ENCODE measurements at regions not wholly inside any gene's neighbourhood (a gene's known extent, or its start where the extent isn't known, plus 50 kb on each side); places are given as distances from the start of the nearest gene placed in this dataset.
A peak's percentile ranks its signal among the peaks of the same experiment; 100 is the strongest.

- H3K79me2 ChIP-seq (ENCODE audit: control insufficient read depth, insufficient read depth, low read length, poor library complexity) = no peaks in the 10 kb centered on the region
- no peak overlapping the region for H3K18ac ChIP-seq (ENCODE audit: low read length)
- H3K4me2 ChIP-seq (ENCODE audit: low read length) = no peak overlapping the region
- no peak overlapping the region for H3K23ac ChIP-seq (ENCODE audit: low read length)
- H3K4me1 ChIP-seq (ENCODE audit: control insufficient read depth in 1 of 2, insufficient read depth in 2 of 2, low read length in 2 of 2) = no peaks in the 10 kb centered on the region
- DNase-seq = peak; percentile 75 to 90
- H3K9me3 ChIP-seq (ENCODE audit: insufficient read depth, low read depth, low read length) = no peaks in the 10 kb centered on the region
- WGBS (ENCODE audit: extremely low coverage, insufficient coverage, insufficient read length) = no CpG with 5 or more reads among the region's 1 CpG
- H3K4ac ChIP-seq (ENCODE audit: low read depth, low read length) = no peak overlapping the region
- no peak overlapping the region for H2BK120ac ChIP-seq (ENCODE audit: insufficient read depth, low read length, poor library complexity)
- H4K8ac ChIP-seq (ENCODE audit: low read depth, low read length) = no peak overlapping the region
- H3K4me3 ChIP-seq (ENCODE audit: low read depth, low read length) = no peak overlapping the region
- H2AK5ac ChIP-seq (ENCODE audit: low read length) = no peak overlapping the region
- H4K91ac ChIP-seq (ENCODE audit: low read depth, low read length) = no peak overlapping the region
- H4K12ac ChIP-seq (ENCODE audit: low read depth, low read length) = no peak overlapping the region
- H2BK5ac ChIP-seq (ENCODE audit: low read depth, low read length, poor library complexity) = no peak overlapping the region
- H3K36me3 ChIP-seq (ENCODE audit: control insufficient read depth in 1 of 2, insufficient read depth in 2 of 2, low read length in 2 of 2) = no peaks in the 10 kb centered on the region
- no peak overlapping the region for H3K27ac ChIP-seq (ENCODE audit: low read depth, low read length)
- no peaks in the 10 kb centered on the region for H3K79me1 ChIP-seq (ENCODE audit: low read length)
- H2AFZ ChIP-seq (ENCODE audit: insufficient read depth, low read length, poor library complexity) = no peak overlapping the region
- H3K14ac ChIP-seq (ENCODE audit: low read length) = no peak overlapping the region
- no peak overlapping the region for H3K9ac ChIP-seq (ENCODE audit: low read length)
- no peaks in the 10 kb centered on the region for H3K27me3 ChIP-seq (ENCODE audit: insufficient read depth, low read length)
- no peak overlapping the region for H2BK12ac ChIP-seq (ENCODE audit: low read length)
Observed at GRCh38 chr13:54637366-54637765, 1608.8 kb downstream of the OLFM4 start.

GRCh38 chr13:54640719-54641118, 1612.1 kb downstream of the OLFM4 start:
- Histone ChIP-seq H3K23ac (ENCODE audit: low read length) (no peak overlapping the region), H2BK12ac (ENCODE audit: low read length) (no peak overlapping the region), H2BK120ac (ENCODE audit: insufficient read depth, low read length, poor library complexity) (no peak overlapping the region), H2BK5ac (ENCODE audit: low read depth, low read length, poor library complexity) (no peak overlapping the region), H4K12ac (ENCODE audit: low read depth, low read length) (no peak overlapping the region), H3K4ac (ENCODE audit: low read depth, low read length) (no peak overlapping the region), H3K18ac (ENCODE audit: low read length) (no peak overlapping the region), H3K4me1 (ENCODE audit: control insufficient read depth in 1 of 2, insufficient read depth in 2 of 2, low read length in 2 of 2) (no peaks in the 10 kb centered on the region), H2AFZ (ENCODE audit: insufficient read depth, low read length, poor library complexity) (no peak overlapping the region), H3K9me3 (ENCODE audit: insufficient read depth, low read depth, low read length) (no peaks in the 10 kb centered on the region), H4K91ac (ENCODE audit: low read depth, low read length) (no peak overlapping the region), H2AK5ac (ENCODE audit: low read length) (no peak overlapping the region), H3K9ac (ENCODE audit: low read length) (no peak overlapping the region), H3K14ac (ENCODE audit: low read length) (no peak overlapping the region), H3K27ac (ENCODE audit: low read depth, low read length) (no peak overlapping the region), H3K79me2 (ENCODE audit: control insufficient read depth, insufficient read depth, low read length, poor library complexity) (no peaks in the 10 kb centered on the region), H3K36me3 (ENCODE audit: control insufficient read depth in 1 of 2, insufficient read depth in 2 of 2, low read length in 2 of 2) (no peaks in the 10 kb centered on the region), H3K4me2 (ENCODE audit: low read length) (no peak overlapping the region), H4K8ac (ENCODE audit: low read depth, low read length) (no peak overlapping the region), H3K79me1 (ENCODE audit: low read length) (no peaks in the 10 kb centered on the region), H3K27me3 (ENCODE audit: insufficient read depth, low read length) (no peaks in the 10 kb centered on the region), H3K4me3 (ENCODE audit: low read depth, low read length) (no peak overlapping the region)
- no peak for DNase-seq

- Histone ChIP-seq H2BK12ac (ENCODE audit: low read length) (no peak overlapping the region), H3K9me3 (ENCODE audit: insufficient read depth, low read depth, low read length) (no peaks in the 10 kb centered on the region), H3K18ac (ENCODE audit: low read length) (no peak overlapping the region), H4K91ac (ENCODE audit: low read depth, low read length) (no peak overlapping the region), H3K14ac (ENCODE audit: low read length) (no peak overlapping the region), H2AK5ac (ENCODE audit: low read length) (no peak overlapping the region), H3K4me3 (ENCODE audit: low read depth, low read length) (no peak overlapping the region), H2BK120ac (ENCODE audit: insufficient read depth, low read length, poor library complexity) (no peak overlapping the region), H3K4me1 (ENCODE audit: control insufficient read depth in 1 of 2, insufficient read depth in 2 of 2, low read length in 2 of 2) (no peaks in the 10 kb centered on the region), H3K27me3 (ENCODE audit: insufficient read depth, low read length) (no peaks in the 10 kb centered on the region), H3K23ac (ENCODE audit: low read length) (no peak overlapping the region), H2AFZ (ENCODE audit: insufficient read depth, low read length, poor library complexity) (no peak overlapping the region), H3K79me1 (ENCODE audit: low read length) (no peaks in the 10 kb centered on the region), H3K4ac (ENCODE audit: low read depth, low read length) (no peak overlapping the region), H3K79me2 (ENCODE audit: control insufficient read depth, insufficient read depth, low read length, poor library complexity) (no peaks in the 10 kb centered on the region), H2BK5ac (ENCODE audit: low read depth, low read length, poor library complexity) (no peak overlapping the region), H3K4me2 (ENCODE audit: low read length) (no peak overlapping the region), H4K8ac (ENCODE audit: low read depth, low read length) (no peak overlapping the region), H3K27ac (ENCODE audit: low read depth, low read length) (no peak overlapping the region), H3K36me3 (ENCODE audit: control insufficient read depth in 1 of 2, insufficient read depth in 2 of 2, low read length in 2 of 2) (no peaks in the 10 kb centered on the region), H4K12ac (ENCODE audit: low read depth, low read length) (no peak overlapping the region), H3K9ac (ENCODE audit: low read length) (no peak overlapping the region)
- DNase-seq = no peak
Observed at GRCh38 chr13:54643863-54644262, 1615.2 kb downstream of the OLFM4 start.

GRCh38 chr13:54647275-54647674, 1618.7 kb downstream of the OLFM4 start:
- H2BK120ac ChIP-seq (ENCODE audit: insufficient read depth, low read length, poor library complexity) = no peak overlapping the region
- no peak overlapping the region for H2AK5ac ChIP-seq (ENCODE audit: low read length)
- H3K36me3 ChIP-seq (ENCODE audit: control insufficient read depth in 1 of 2, insufficient read depth in 2 of 2, low read length in 2 of 2) = no peaks in the 10 kb centered on the region
- no peak overlapping the region for H3K18ac ChIP-seq (ENCODE audit: low read length)
- peaks cover 0 to 2% of the 10 kb centered on the region in 2 experiments for H3K4me1 ChIP-seq (ENCODE audit: control insufficient read depth in 1 of 2, insufficient read depth in 2 of 2, low read length in 2 of 2)
- no peak overlapping the region for H4K12ac ChIP-seq (ENCODE audit: low read depth, low read length)
- no peak overlapping the region for H3K14ac ChIP-seq (ENCODE audit: low read length)
- H3K27ac ChIP-seq (ENCODE audit: low read depth, low read length) = no peak overlapping the region
- H3K79me2 ChIP-seq (ENCODE audit: control insufficient read depth, insufficient read depth, low read length, poor library complexity) = no peaks in the 10 kb centered on the region
- no peak overlapping the region for H4K91ac ChIP-seq (ENCODE audit: low read depth, low read length)
- no peak overlapping the region for H3K4me2 ChIP-seq (ENCODE audit: low read length)
- no peak overlapping the region for H3K23ac ChIP-seq (ENCODE audit: low read length)
- H3K9ac ChIP-seq (ENCODE audit: low read length) = no peak overlapping the region
- H2BK5ac ChIP-seq (ENCODE audit: low read depth, low read length, poor library complexity) = no peak overlapping the region
- H3K4me3 ChIP-seq (ENCODE audit: low read depth, low read length) = no peak overlapping the region
- no peaks in the 10 kb centered on the region for H3K79me1 ChIP-seq (ENCODE audit: low read length)
- no peak for DNase-seq
- H2BK12ac ChIP-seq (ENCODE audit: low read length) = no peak overlapping the region
- no peaks in the 10 kb centered on the region for H3K27me3 ChIP-seq (ENCODE audit: insufficient read depth, low read length)
- H3K4ac ChIP-seq (ENCODE audit: low read depth, low read length) = no peak overlapping the region
- H2AFZ ChIP-seq (ENCODE audit: insufficient read depth, low read length, poor library complexity) = no peak overlapping the region
- no peaks in the 10 kb centered on the region for H3K9me3 ChIP-seq (ENCODE audit: insufficient read depth, low read depth, low read length)
- no peak overlapping the region for H4K8ac ChIP-seq (ENCODE audit: low read depth, low read length)

- no peak overlapping the region for H2AK5ac ChIP-seq (ENCODE audit: low read length)
- H2BK5ac ChIP-seq (ENCODE audit: low read depth, low read length, poor library complexity) = no peak overlapping the region
Observed at GRCh38 chr13:54657588-54657987, 1629.0 kb downstream of the OLFM4 start.

More at GRCh38 chr13:54657588-54657987, 1629.0 kb downstream of the OLFM4 start:
- Histone ChIP-seq H3K4me3 (ENCODE audit: low read depth, low read length) (no peak overlapping the region), H4K91ac (ENCODE audit: low read depth, low read length) (no peak overlapping the region), H3K14ac (ENCODE audit: low read length) (no peak overlapping the region), H3K4ac (ENCODE audit: low read depth, low read length) (no peak overlapping the region), H3K4me1 (ENCODE audit: control insufficient read depth in 1 of 2, insufficient read depth in 2 of 2, low read length in 2 of 2) (no peaks in the 10 kb centered on the region), H3K27ac (ENCODE audit: low read depth, low read length) (no peak overlapping the region), H3K79me1 (ENCODE audit: low read length) (no peaks in the 10 kb centered on the region), H3K18ac (ENCODE audit: low read length) (no peak overlapping the region), H4K8ac (ENCODE audit: low read depth, low read length) (no peak overlapping the region), H3K36me3 (ENCODE audit: control insufficient read depth in 1 of 2, insufficient read depth in 2 of 2, low read length in 2 of 2) (no peaks in the 10 kb centered on the region), H3K4me2 (ENCODE audit: low read length) (no peak overlapping the region), H4K12ac (ENCODE audit: low read depth, low read length) (no peak overlapping the region), H3K9ac (ENCODE audit: low read length) (no peak overlapping the region), H2AFZ (ENCODE audit: insufficient read depth, low read length, poor library complexity) (no peak overlapping the region), H2BK12ac (ENCODE audit: low read length) (no peak overlapping the region), H3K9me3 (ENCODE audit: insufficient read depth, low read depth, low read length) (no peaks in the 10 kb centered on the region), H3K79me2 (ENCODE audit: control insufficient read depth, insufficient read depth, low read length, poor library complexity) (no peaks in the 10 kb centered on the region), H2BK120ac (ENCODE audit: insufficient read depth, low read length, poor library complexity) (no peak overlapping the region), H3K27me3 (ENCODE audit: insufficient read depth, low read length) (no peaks in the 10 kb centered on the region), H3K23ac (ENCODE audit: low read length) (no peak overlapping the region)
- WGBS (ENCODE audit: extremely low coverage, insufficient coverage, insufficient read length) = no CpG with 5 or more reads among the region's 1 CpG
- DNase-seq = no peak
